K562 (cell line): ENCODE measurements at regions not wholly inside any gene's neighbourhood (a gene's known extent, or its start where the extent isn't known, plus 50 kb on each side); places are given as distances from the start of the nearest gene placed in this dataset.

Source experiments
- CCNT2 ChIP-seq: IDR thresholded peaks from 2 replicates; pipeline ENCODE4 v1.6.1; 2011; ENCODE audit warnings: borderline replicate concordance, low read depth, mild to moderate bottlenecking, moderate library complexity, mixed read lengths, low read length; ENCODE audit not compliant: insufficient read length; ENCODE audit errors: extremely low read depth
- CHD2 ChIP-seq: IDR thresholded peaks from 2 replicates; pipeline ENCODE4 v1.6.1; 2011; ENCODE audit warnings: low read depth, low read length
- CREM ChIP-seq: IDR thresholded peaks from 2 replicates; pipeline ENCODE4 v1.6.1; 2014; ENCODE audit warnings: antibody characterized with exemption, low read depth
- ETV5 ChIP-seq: sonication (generic); formaldehyde crosslinking; IDR thresholded peaks from 2 replicates; pipeline ENCODE4 v1.4.0; 2020; ENCODE audit warnings: low read depth, mild to moderate bottlenecking, missing genetic modification reagents
- HDAC8 ChIP-seq: fragments of 450-650 bp; IDR thresholded peaks from 2 replicates; pipeline ENCODE4 v1.6.1; 2016; ENCODE audit warnings: mild to moderate bottlenecking, missing genetic modification characterization, moderate library complexity, missing compliant biosample characterization
- HIVEP1 ChIP-seq: fragments of 250-450 bp; sonication (Bioruptor Pico); IDR thresholded peaks from 2 replicates; pipeline ENCODE4 v1.4.0; 2020; ENCODE audit warnings: mild to moderate bottlenecking
- NUFIP1 ChIP-seq: fragments of 450-650 bp; IDR thresholded peaks from 2 replicates; pipeline ENCODE4 v1.6.1; 2018; ENCODE audit not compliant: partially characterized antibody
- SP1 ChIP-seq: sonication (generic); formaldehyde crosslinking; IDR thresholded peaks from 2 replicates; pipeline ENCODE4 v1.8.1; 2022; ENCODE audit warnings: mild to moderate bottlenecking, missing genetic modification reagents
- TARDBP ChIP-seq: fragments of 450-650 bp; IDR thresholded peaks from 2 replicates; pipeline ENCODE4 v1.6.1; 2016
- TCF3 ChIP-seq: sonication (generic); formaldehyde crosslinking; IDR thresholded peaks from 2 replicates; pipeline ENCODE4 v1.4.0; 2020; ENCODE audit warnings: mild to moderate bottlenecking, missing genetic modification reagents
- ZBTB49 ChIP-seq: sonication (generic); formaldehyde crosslinking; IDR thresholded peaks from 2 replicates; pipeline ENCODE4 v1.8.0; 2022; ENCODE audit warnings: missing genetic modification reagents, mild to moderate bottlenecking, borderline replicate concordance
- ZBTB5 ChIP-seq: fragments of 450-650 bp; IDR thresholded peaks from 2 replicates; pipeline ENCODE4 v1.6.1; 2017; ENCODE audit warnings: antibody characterized with exemption
- ZFP91 ChIP-seq: sonication (generic); formaldehyde crosslinking; IDR thresholded peaks from 2 replicates; pipeline ENCODE4 v1.8.0; 2022; ENCODE audit warnings: mild to moderate bottlenecking, missing genetic modification reagents
- ZMIZ1 ChIP-seq, 2 experiments: fragments of 150-350 bp in 1 of 2; IDR thresholded peaks; 2 replicates each; pipeline ENCODE4 v1.6.1; 2012 to 2016; ENCODE audit warnings: low read depth in 2 of 2, low read length in 2 of 2, mild to moderate bottlenecking in 1 of 2, moderate library complexity in 1 of 2
- ZNF395 ChIP-seq: fragments of 200-800 bp; sonication (Bioruptor generic); IDR thresholded peaks from 2 replicates; pipeline ENCODE4 v1.6.1; 2017; ENCODE audit warnings: missing genetic modification characterization, missing compliant biosample characterization
- ZNF408 ChIP-seq: fragments of 250-450 bp; sonication (Bioruptor Pico); IDR thresholded peaks from 2 replicates; pipeline ENCODE4 v1.4.0; 2020; ENCODE audit warnings: low read depth, mild to moderate bottlenecking, moderate library complexity

GRCh38 chr12:32047357-32048212 lies 59.1 kb upstream of the BICD1 start (continued):
- TF ChIP-seq ZFP91 (CRISPR knock-in tag) (no peak), ZBTB49 (CRISPR knock-in tag) (no peak), ZNF395 (no peak), CREM (peak; percentile 75), HDAC8 (no peak), NUFIP1 (no peak), ZBTB5 (0 out of 2 replicates have a peak, but pooled peaks have one; percentile 7), SP1 (CRISPR knock-in tag) (no peak), ZNF408 (CRISPR knock-in tag) (no peak), TCF3 (CRISPR knock-in tag) (peak; percentile 95), ZMIZ1 (IDR thresholded peaks at IDR 0.05; ENCODE audit: low read depth in 2 of 2, low read length in 2 of 2) (peak in 1 of 2 experiments; percentile 84; a peak in 1 of 4 replicates), TARDBP (no peak), CCNT2 (peak; percentile 84), CHD2 (no peak), ETV5 (CRISPR knock-in tag) (peak; percentile 82), HIVEP1 (CRISPR knock-in tag) (no peak)
